Ishikawa (cell line): ENCODE measurements at regions not wholly inside any gene's neighbourhood (a gene's known extent, or its start where the extent isn't known, plus 50 kb on each side); places are given as distances from the start of the nearest gene placed in this dataset.

Experiments used
- CEBPB ChIP-seq: IDR thresholded peaks from 2 replicates; pipeline ENCODE4 v1.6.1; 2012
- CREB1 ChIP-seq: IDR thresholded peaks from 2 replicates; pipeline ENCODE4 v1.6.1; 2012; ENCODE audit warnings: low read depth
- EGR1 ChIP-seq: IDR thresholded peaks from 2 replicates; pipeline ENCODE4 v1.6.1; 2012
- EP300 ChIP-seq: IDR thresholded peaks from 2 replicates; pipeline ENCODE4 v1.6.1; 2012; ENCODE audit warnings: borderline replicate concordance
- FOXM1 ChIP-seq: IDR thresholded peaks from 2 replicates; pipeline ENCODE4 v1.6.1; 2012; ENCODE audit warnings: low read depth, borderline replicate concordance
- MAX ChIP-seq: IDR thresholded peaks from 2 replicates; pipeline ENCODE4 v1.6.1; 2012
- NFIC ChIP-seq: IDR thresholded peaks from 2 replicates; pipeline ENCODE4 v1.6.1; 2012
- RAD21 ChIP-seq: IDR thresholded peaks from 2 replicates; pipeline ENCODE4 v1.6.1; 2012; ENCODE audit warnings: low read depth
- TAF1 ChIP-seq: IDR thresholded peaks from 2 replicates; pipeline ENCODE4 v1.6.1; 2012; ENCODE audit warnings: low read depth, mild to moderate bottlenecking
- TCF12 ChIP-seq: IDR thresholded peaks from 2 replicates; pipeline ENCODE4 v1.6.1; 2012; ENCODE audit warnings: low read depth
- TEAD4 ChIP-seq: IDR thresholded peaks from 2 replicates; pipeline ENCODE4 v1.6.1; 2012
- YY1 ChIP-seq: IDR thresholded peaks from 2 replicates; pipeline ENCODE4 v1.6.1; 2012; ENCODE audit warnings: low read depth
- ZBTB7A ChIP-seq: IDR thresholded peaks from 2 replicates; pipeline ENCODE4 v1.6.1; 2012; ENCODE audit warnings: low read depth
- TF ChIP-seq, protein P1 (sequence below): IDR thresholded peaks from 2 replicates; pipeline ENCODE4 v1.6.1; 2012; ENCODE audit warnings: low read depth, mild to moderate bottlenecking
- TF ChIP-seq, protein P2 (sequence below): IDR thresholded peaks from 2 replicates; pipeline ENCODE4 v1.6.1; 2012

DNA sequence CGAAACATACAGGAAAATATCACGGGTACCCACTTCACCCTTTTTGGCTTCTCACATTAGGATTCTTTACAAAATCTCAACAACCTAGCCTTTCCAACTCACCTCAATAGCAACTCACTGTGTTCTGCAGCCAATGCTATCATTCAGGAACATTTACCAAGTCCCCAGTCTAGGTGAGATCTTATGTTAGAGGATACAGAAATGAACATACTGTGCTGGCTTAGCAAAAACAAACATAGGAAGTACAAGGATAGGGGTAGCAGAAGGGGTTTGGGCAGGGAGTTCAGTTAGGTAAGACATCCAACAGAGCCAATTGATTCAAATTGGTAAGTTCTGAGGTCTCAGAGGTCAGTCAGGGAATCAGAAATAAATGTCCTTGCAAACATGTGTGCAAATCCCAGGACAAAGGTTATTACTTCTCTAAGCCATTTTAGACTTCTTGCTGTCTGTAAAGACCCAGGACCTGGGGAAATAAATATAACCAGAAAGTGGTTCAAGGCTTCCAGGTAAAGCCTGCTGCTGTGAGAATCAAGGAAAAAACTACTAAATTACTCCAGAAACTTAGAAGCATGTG lies 556.3 kb upstream of the CHAC2 start:
- TF ChIP-seq TEAD4 (no peak), NFIC (no peak), TCF12 (no peak), YY1 (no peak), CEBPB (no peak), EP300 (no peak), CREB1 (no peak), TAF1 (no peak), FOXM1 (no peak)
- TF ChIP-seq, protein P1, sequence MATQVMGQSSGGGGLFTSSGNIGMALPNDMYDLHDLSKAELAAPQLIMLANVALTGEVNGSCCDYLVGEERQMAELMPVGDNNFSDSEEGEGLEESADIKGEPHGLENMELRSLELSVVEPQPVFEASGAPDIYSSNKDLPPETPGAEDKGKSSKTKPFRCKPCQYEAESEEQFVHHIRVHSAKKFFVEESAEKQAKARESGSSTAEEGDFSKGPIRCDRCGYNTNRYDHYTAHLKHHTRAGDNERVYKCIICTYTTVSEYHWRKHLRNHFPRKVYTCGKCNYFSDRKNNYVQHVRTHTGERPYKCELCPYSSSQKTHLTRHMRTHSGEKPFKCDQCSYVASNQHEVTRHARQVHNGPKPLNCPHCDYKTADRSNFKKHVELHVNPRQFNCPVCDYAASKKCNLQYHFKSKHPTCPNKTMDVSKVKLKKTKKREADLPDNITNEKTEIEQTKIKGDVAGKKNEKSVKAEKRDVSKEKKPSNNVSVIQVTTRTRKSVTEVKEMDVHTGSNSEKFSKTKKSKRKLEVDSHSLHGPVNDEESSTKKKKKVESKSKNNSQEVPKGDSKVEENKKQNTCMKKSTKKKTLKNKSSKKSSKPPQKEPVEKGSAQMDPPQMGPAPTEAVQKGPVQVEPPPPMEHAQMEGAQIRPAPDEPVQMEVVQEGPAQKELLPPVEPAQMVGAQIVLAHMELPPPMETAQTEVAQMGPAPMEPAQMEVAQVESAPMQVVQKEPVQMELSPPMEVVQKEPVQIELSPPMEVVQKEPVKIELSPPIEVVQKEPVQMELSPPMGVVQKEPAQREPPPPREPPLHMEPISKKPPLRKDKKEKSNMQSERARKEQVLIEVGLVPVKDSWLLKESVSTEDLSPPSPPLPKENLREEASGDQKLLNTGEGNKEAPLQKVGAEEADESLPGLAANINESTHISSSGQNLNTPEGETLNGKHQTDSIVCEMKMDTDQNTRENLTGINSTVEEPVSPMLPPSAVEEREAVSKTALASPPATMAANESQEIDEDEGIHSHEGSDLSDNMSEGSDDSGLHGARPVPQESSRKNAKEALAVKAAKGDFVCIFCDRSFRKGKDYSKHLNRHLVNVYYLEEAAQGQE, result no peak
- TF ChIP-seq, protein P2, sequence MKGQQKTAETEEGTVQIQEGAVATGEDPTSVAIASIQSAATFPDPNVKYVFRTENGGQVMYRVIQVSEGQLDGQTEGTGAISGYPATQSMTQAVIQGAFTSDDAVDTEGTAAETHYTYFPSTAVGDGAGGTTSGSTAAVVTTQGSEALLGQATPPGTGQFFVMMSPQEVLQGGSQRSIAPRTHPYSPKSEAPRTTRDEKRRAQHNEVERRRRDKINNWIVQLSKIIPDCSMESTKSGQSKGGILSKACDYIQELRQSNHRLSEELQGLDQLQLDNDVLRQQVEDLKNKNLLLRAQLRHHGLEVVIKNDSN, result no peak

DNA sequence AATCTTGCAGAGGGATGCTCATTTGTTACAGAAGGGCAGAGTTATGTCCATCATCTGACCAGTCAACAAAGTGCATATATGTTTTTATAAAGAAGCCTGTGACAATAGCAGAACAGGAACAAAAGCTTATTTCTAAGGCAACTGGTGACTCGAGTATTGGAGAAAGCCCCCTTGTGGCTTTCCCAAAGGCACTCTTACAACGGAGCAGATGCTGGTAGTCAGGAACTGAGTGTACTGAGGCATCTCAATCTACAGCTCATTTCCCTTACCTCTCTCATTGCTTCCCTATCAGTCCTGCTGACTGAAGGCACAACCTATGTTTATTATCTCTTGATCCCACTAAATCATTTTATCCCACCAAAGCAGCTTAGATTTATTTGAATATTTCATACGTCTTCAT lies 557.1 kb upstream of the CHAC2 start:
- TF ChIP-seq NFIC (no peak), TCF12 (no peak), TEAD4 (no peak), CEBPB (no peak), TAF1 (no peak), MAX (no peak), CREB1 (no peak), EP300 (no peak), FOXM1 (no peak)
- TF ChIP-seq, protein P2, result no peak

- TF ChIP-seq CEBPB (no peak), TCF12 (no peak), ZBTB7A (no peak), TEAD4 (no peak), FOXM1 (no peak), YY1 (no peak), CREB1 (no peak), EGR1 (no peak)
- TF ChIP-seq, protein P2, result no peak
- TF ChIP-seq, protein P1, result no peak
Measured at GRCh38 chr2:53209679-53210458, 557.7 kb upstream of the CHAC2 start.

DNA sequence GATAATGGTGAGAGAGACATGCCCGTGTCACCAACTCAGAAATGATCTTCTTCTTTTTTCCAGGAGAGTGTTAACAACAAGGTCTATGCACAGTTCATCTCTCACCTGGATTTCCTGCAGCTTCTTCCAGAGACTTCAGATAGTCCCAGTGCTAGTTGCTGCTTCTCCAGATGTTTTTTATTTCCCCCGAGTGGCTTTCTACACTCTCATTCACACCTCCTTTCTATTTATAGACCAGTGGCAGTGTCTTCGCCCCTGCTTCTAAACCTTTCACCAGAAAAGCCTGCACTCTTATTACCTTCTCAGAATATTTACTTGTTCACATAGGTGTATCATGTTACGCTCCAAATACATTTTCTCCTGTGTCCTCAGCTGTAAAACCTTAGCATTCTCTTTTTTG lies 558.8 kb upstream of the CHAC2 start:
- TF ChIP-seq ZBTB7A, result no peak
- TF ChIP-seq, protein P1, result no peak
- no peak for TF ChIP-seq TCF12
- no peak for TF ChIP-seq TEAD4
- TF ChIP-seq EP300, result no peak
- no peak for TF ChIP-seq EGR1
- no peak for TF ChIP-seq MAX
- TF ChIP-seq, protein P2, result no peak
- TF ChIP-seq YY1, result no peak
- no peak for TF ChIP-seq TAF1
- no peak for TF ChIP-seq RAD21
- no peak for TF ChIP-seq NFIC
- TF ChIP-seq CREB1, result no peak
